WTC11 (cell line): ENCODE measurements at regions not wholly inside any gene's neighbourhood (a gene's known extent, or its start where the extent isn't known, plus 50 kb on each side); places are given as distances from the start of the nearest gene placed in this dataset.

ENCODE experiments used
- ATAC-seq: fragments of 200-7000 bp; cut with Tn5 transposase; 2 replicates; pipeline ENCODE4 v1.10.0; 2021; ENCODE audit warnings: mild to moderate bottlenecking, moderate library complexity
- CTCF ChIA-PET: fragments of 300-600 bp; sonication (Branson Sonifier 250); formaldehyde crosslinking; loops from one replicate; lab custom pipeline; 2021; ENCODE audit warnings: antibody characterized with exemption; lab: Charles Lee
- POLR2A ChIA-PET: fragments of 350-600 bp; sonication (Branson Sonifier 250); formaldehyde crosslinking; loops from one replicate; lab custom pipeline; 2021; ENCODE audit warnings: antibody characterized with exemption; lab: Charles Lee
- DNase-seq: peaks from one replicate; pipeline ENCODE4 v3.0.0; 2021; ENCODE audit warnings: low spot score
- H3K27ac Mint-ChIP-seq: 2 replicates; pipeline ENCODE4 v1.8.0; 2021; ENCODE audit warnings: mixed read lengths
- H3K27me3 Mint-ChIP-seq: 2 replicates; pipeline ENCODE4 v1.8.0; 2021; ENCODE audit warnings: low read depth, mild to moderate bottlenecking, moderate library complexity, mixed read lengths
- H3K36me3 Mint-ChIP-seq: 2 replicates; pipeline ENCODE4 v1.8.0; 2021; ENCODE audit warnings: mixed read lengths
- H3K4me1 Mint-ChIP-seq: 2 replicates; pipeline ENCODE4 v1.8.0; 2022; ENCODE audit warnings: mixed read lengths
- H3K4me3 Mint-ChIP-seq: 2 replicates; pipeline ENCODE4 v1.8.0; 2021; ENCODE audit warnings: mild to moderate bottlenecking, moderate library complexity, mixed read lengths
- H3K9me3 Mint-ChIP-seq: 2 replicates; pipeline ENCODE4 v1.8.0; 2021; ENCODE audit warnings: mixed read lengths
- CBFB ChIP-seq: sonication (generic); formaldehyde crosslinking; IDR thresholded peaks from 2 replicates; pipeline ENCODE4 v1.8.1; 2022; ENCODE audit warnings: mild to moderate bottlenecking, low read depth, missing genetic modification reagents
- ELF4 ChIP-seq: sonication (generic); formaldehyde crosslinking; IDR thresholded peaks from 2 replicates; pipeline ENCODE4 v1.8.1; 2022; ENCODE audit warnings: low read depth, mild to moderate bottlenecking, moderate library complexity, missing genetic modification reagents
- GTF2I ChIP-seq: fragments of 250-450 bp; sonication (Bioruptor Pico); conservative IDR thresholded peaks from 2 replicates; pipeline ENCODE4 v1.4.0; 2021; ENCODE audit warnings: mild to moderate bottlenecking
- NFE2L1 ChIP-seq: sonication (generic); formaldehyde crosslinking; IDR thresholded peaks from 2 replicates; pipeline ENCODE4 v1.8.1; 2023; ENCODE audit warnings: missing genetic modification reagents
- PRRX2 ChIP-seq: fragments of 250-450 bp; sonication (Bioruptor Pico); IDR thresholded peaks from 2 replicates; pipeline ENCODE4 v1.8.0; 2021; ENCODE audit warnings: mild to moderate bottlenecking
- RORB ChIP-seq: fragments of 250-450 bp; sonication (Bioruptor Pico); IDR thresholded peaks from 2 replicates; pipeline ENCODE4 v1.9.0; 2021; ENCODE audit warnings: mild to moderate bottlenecking
- SMAD3 ChIP-seq: sonication (generic); formaldehyde crosslinking; IDR thresholded peaks from 2 replicates; pipeline ENCODE4 v1.8.0; 2022; ENCODE audit warnings: missing genetic modification reagents, mild to moderate bottlenecking, borderline replicate concordance
- SP1 ChIP-seq: sonication (generic); formaldehyde crosslinking; conservative IDR thresholded peaks from 2 replicates; pipeline ENCODE4 v1.8.1; 2022; ENCODE audit warnings: missing genetic modification reagents
- TCF7 ChIP-seq: sonication (generic); formaldehyde crosslinking; IDR thresholded peaks from 2 replicates; pipeline ENCODE4 v1.8.0; 2022; ENCODE audit warnings: mild to moderate bottlenecking, low read depth, missing genetic modification reagents, moderate library complexity
- TP53 ChIP-seq: sonication (generic); formaldehyde crosslinking; IDR thresholded peaks from 2 replicates; pipeline ENCODE4 v1.8.1; 2023; ENCODE audit warnings: mild to moderate bottlenecking, missing genetic modification reagents
- ZBTB43 ChIP-seq: sonication (generic); formaldehyde crosslinking; IDR thresholded peaks from 2 replicates; pipeline ENCODE4 v1.8.1; 2023; ENCODE audit warnings: mild to moderate bottlenecking, missing genetic modification reagents
- ZMAT4 ChIP-seq: fragments of 250-450 bp; sonication (Bioruptor Pico); IDR thresholded peaks from 2 replicates; pipeline ENCODE4 v1.9.0; 2021; ENCODE audit warnings: mild to moderate bottlenecking
- ZNF121 ChIP-seq: sonication (generic); formaldehyde crosslinking; IDR thresholded peaks from 2 replicates; pipeline ENCODE4 v1.8.0; 2023; ENCODE audit warnings: missing genetic modification reagents
- ZNF219 ChIP-seq: sonication (generic); formaldehyde crosslinking; IDR thresholded peaks from 2 replicates; pipeline ENCODE4 v1.8.0; 2023; ENCODE audit warnings: missing genetic modification reagents, mild to moderate bottlenecking, borderline replicate concordance
- ZNF396 ChIP-seq: fragments of 250-450 bp; sonication (Bioruptor Pico); IDR thresholded peaks from 2 replicates; pipeline ENCODE4 v1.8.0; 2021; ENCODE audit warnings: mild to moderate bottlenecking, moderate library complexity, borderline replicate concordance
- ZNF671 ChIP-seq: fragments of 250-450 bp; sonication (Bioruptor Pico); IDR thresholded peaks from 2 replicates; pipeline ENCODE4 v1.8.0; 2021; ENCODE audit warnings: mild to moderate bottlenecking
- TF ChIP-seq, protein P1 (sequence below): sonication (generic); formaldehyde crosslinking; IDR thresholded peaks from 2 replicates; pipeline ENCODE4 v1.8.0; 2022; ENCODE audit warnings: mild to moderate bottlenecking, missing genetic modification reagents
- TF ChIP-seq, protein P2 (sequence below): fragments of 250-450 bp; sonication (Bioruptor Pico); IDR thresholded peaks from 2 replicates; pipeline ENCODE4 v1.9.0; 2021; ENCODE audit warnings: moderate library complexity, mild to moderate bottlenecking, inconsistent platforms, borderline replicate concordance
- TF ChIP-seq, protein P3 (sequence below): sonication (generic); formaldehyde crosslinking; IDR thresholded peaks from 2 replicates; pipeline ENCODE4 v1.8.0; 2023; ENCODE audit warnings: missing genetic modification reagents
- TF ChIP-seq, protein P4 (sequence below): sonication (generic); formaldehyde crosslinking; IDR thresholded peaks from 2 replicates; pipeline ENCODE4 v1.8.1; 2022; ENCODE audit warnings: mild to moderate bottlenecking, missing genetic modification reagents, moderate library complexity, borderline replicate concordance
- TF ChIP-seq, protein P5 (sequence below): fragments of 250-450 bp; sonication (Bioruptor Pico); IDR thresholded peaks from 2 replicates; pipeline ENCODE4 v1.8.0; 2021; ENCODE audit warnings: mild to moderate bottlenecking

GRCh38 chr16:85257483-85257882 is 145.2 kb upstream of the CIBAR2 start:
- Mint-ChIP-seq H3K9me3 (no peaks in the 10 kb centered on the region), H3K27ac (no peak overlapping the region), H3K27me3 (no peaks in the 10 kb centered on the region), H3K36me3 (no peaks in the 10 kb centered on the region), H3K4me1 (no peaks in the 10 kb centered on the region), H3K4me3 (no peak overlapping the region)
- 0 out of 2 replicates have a peak, but pooled peaks have one; percentile 39 for TF ChIP-seq ZNF121 (CRISPR knock-in tag)
- TF ChIP-seq ZNF396 (CRISPR knock-in tag): no peak
- DNase-seq (no peak), ATAC-seq (no peak)
- ChIA-PET CTCF (interaction anchor here (1.2 to 1.9 kb wide), 6 partner anchors 12 to 460 kb away, joined by 3 to 11 read pairs (median 6); no protein-coding TSS in a partner anchor), POLR2A (no interaction called here)

DNA sequence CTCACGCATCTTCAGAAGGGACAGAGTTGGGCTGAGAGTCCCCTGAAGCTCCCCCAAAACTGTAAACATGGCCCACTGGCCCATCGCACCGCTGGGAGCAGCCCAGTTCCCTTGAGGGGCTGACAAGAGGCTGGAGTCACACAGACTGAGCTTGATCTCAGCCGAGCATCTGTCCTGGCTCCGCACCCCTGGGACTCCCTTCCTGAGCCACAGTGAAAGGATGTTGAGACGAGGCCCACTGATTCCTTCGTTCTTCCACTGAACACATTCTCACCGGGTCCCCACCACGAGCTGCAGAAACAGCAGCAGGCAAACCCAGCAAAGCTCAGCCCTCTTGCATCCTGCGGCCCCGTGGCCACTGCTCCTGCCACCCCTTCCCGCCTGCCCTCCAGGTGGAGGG is 145.9 kb upstream of the CIBAR2 start:
- DNase-seq: no peak
- H3K27me3 Mint-ChIP-seq: no peaks in the 10 kb centered on the region
- H3K4me1 Mint-ChIP-seq: no peaks in the 10 kb centered on the region
- no peaks in the 10 kb centered on the region for H3K36me3 Mint-ChIP-seq
- CTCF ChIA-PET: interaction anchor here (1.0 to 1.9 kb wide), 11 partner anchors 13 to 459 kb away, joined by 3 to 11 read pairs (median 3); no protein-coding TSS in a partner anchor
- no peak overlapping the region for H3K27ac Mint-ChIP-seq
- POLR2A ChIA-PET: no interaction called here
- no peaks in the 10 kb centered on the region for H3K9me3 Mint-ChIP-seq
- no peak overlapping the region for H3K4me3 Mint-ChIP-seq
- no peak for ATAC-seq
- TF ChIP-seq PRRX2 (no peak), ZMAT4 (CRISPR knock-in tag) (no peak), TP53 (no peak), SMAD3 (CRISPR knock-in tag) (no peak), ZBTB43 (no peak), CBFB (CRISPR knock-in tag) (no peak), SP1 (CRISPR knock-in tag) (no peak), TCF7 (CRISPR knock-in tag) (no peak)
- TF ChIP-seq, protein P1, sequence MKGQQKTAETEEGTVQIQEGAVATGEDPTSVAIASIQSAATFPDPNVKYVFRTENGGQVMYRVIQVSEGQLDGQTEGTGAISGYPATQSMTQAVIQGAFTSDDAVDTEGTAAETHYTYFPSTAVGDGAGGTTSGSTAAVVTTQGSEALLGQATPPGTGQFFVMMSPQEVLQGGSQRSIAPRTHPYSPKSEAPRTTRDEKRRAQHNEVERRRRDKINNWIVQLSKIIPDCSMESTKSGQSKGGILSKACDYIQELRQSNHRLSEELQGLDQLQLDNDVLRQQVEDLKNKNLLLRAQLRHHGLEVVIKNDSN (CRISPR knock-in tag): no peak
- TF ChIP-seq, protein P2, sequence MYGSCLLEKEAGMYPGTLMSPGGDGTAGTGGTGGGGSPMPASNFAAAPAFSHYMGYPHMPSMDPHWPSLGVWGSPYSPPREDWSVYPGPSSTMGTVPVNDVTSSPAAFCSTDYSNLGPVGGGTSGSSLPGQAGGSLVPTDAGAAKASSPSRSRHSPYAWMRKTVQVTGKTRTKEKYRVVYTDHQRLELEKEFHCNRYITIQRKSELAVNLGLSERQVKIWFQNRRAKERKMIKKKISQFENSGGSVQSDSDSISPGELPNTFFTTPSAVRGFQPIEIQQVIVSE (CRISPR knock-in tag): no peak
- TF ChIP-seq, protein P3, sequence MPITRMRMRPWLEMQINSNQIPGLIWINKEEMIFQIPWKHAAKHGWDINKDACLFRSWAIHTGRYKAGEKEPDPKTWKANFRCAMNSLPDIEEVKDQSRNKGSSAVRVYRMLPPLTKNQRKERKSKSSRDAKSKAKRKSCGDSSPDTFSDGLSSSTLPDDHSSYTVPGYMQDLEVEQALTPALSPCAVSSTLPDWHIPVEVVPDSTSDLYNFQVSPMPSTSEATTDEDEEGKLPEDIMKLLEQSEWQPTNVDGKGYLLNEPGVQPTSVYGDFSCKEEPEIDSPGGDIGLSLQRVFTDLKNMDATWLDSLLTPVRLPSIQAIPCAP (CRISPR knock-in tag): no peak
- TF ChIP-seq, all 79 proteins: peak for 0

DNA sequence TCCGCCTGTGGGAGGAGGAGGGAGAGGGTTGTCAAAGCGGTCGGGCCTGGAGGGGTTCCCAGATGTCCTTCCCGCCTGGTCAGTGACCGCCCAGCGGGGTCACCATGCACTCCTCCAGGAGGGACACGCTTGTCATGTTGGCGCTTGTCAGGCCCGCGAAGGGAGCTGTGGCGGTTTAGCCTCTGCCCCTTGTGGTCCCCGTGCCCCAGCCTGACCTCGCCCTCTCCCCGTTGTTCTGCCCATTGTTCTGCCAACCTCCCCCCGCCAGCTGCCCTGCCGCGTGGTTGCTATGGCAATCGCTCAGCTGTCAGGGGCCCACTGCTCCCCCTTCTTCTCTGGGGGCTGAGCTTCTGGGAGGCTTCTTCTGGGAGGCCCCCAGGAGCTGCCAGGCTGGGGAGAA is 146.4 kb upstream of the CIBAR2 start:
- H3K36me3 Mint-ChIP-seq: no peaks in the 10 kb centered on the region
- no peak overlapping the region for H3K27ac Mint-ChIP-seq
- TF ChIP-seq NFE2L1 (CRISPR knock-in tag): no peak
- no peak for TF ChIP-seq GTF2I
- TF ChIP-seq, protein P2 (CRISPR knock-in tag): no peak
- TF ChIP-seq, protein P4, sequence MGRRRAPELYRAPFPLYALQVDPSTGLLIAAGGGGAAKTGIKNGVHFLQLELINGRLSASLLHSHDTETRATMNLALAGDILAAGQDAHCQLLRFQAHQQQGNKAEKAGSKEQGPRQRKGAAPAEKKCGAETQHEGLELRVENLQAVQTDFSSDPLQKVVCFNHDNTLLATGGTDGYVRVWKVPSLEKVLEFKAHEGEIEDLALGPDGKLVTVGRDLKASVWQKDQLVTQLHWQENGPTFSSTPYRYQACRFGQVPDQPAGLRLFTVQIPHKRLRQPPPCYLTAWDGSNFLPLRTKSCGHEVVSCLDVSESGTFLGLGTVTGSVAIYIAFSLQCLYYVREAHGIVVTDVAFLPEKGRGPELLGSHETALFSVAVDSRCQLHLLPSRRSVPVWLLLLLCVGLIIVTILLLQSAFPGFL (CRISPR knock-in tag): no peak
- TF ChIP-seq ZNF671 (CRISPR knock-in tag): no peak
- no peak for TF ChIP-seq RORB (CRISPR knock-in tag)
- no peak for TF ChIP-seq TP53
- no peak for TF ChIP-seq ELF4 (CRISPR knock-in tag)
- TF ChIP-seq, protein P5, sequence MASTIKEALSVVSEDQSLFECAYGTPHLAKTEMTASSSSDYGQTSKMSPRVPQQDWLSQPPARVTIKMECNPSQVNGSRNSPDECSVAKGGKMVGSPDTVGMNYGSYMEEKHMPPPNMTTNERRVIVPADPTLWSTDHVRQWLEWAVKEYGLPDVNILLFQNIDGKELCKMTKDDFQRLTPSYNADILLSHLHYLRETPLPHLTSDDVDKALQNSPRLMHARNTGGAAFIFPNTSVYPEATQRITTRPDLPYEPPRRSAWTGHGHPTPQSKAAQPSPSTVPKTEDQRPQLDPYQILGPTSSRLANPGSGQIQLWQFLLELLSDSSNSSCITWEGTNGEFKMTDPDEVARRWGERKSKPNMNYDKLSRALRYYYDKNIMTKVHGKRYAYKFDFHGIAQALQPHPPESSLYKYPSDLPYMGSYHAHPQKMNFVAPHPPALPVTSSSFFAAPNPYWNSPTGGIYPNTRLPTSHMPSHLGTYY (CRISPR knock-in tag): no peak
- TF ChIP-seq ZNF219: no peak
- TF ChIP-seq, all 79 proteins: peak for 0
- no peak for ATAC-seq
- Mint-ChIP-seq H3K4me1 (no peaks in the 10 kb centered on the region), H3K9me3 (no peaks in the 10 kb centered on the region), H3K4me3 (no peak overlapping the region), H3K27me3 (no peaks in the 10 kb centered on the region)
- POLR2A ChIA-PET: no interaction called here
- no peak for DNase-seq
- CTCF ChIA-PET: interaction anchor here (1.0 to 1.8 kb wide), 10 partner anchors 13 to 459 kb away, joined by 3 to 11 read pairs (median 3); no protein-coding TSS in a partner anchor
